Kidney (tissue), 13 donors: ENCODE measurements at regions not wholly inside any gene's neighbourhood (a gene's known extent, or its start where the extent isn't known, plus 50 kb on each side); places are given as distances from the start of the nearest gene placed in this dataset.

Experiments
- DNase-seq, 5 donors: peaks; one replicate each; pipeline ENCODE4 v3.0.0-alpha.2; 2013 to 2020
- FAIRE-seq: peaks from 2 replicates; lab custom pipeline; 2012; peaks lifted over from hg19 to GRCh38; lab: Jason Lieb, UNC
- H3K27ac ChIP-seq, 2 donors: one replicate each; pipeline ENCODE4 v1.7.0; 2013; ENCODE audit warnings: low read depth in 2 of 2, low read length in 2 of 2, inconsistent platforms in 1 of 2
- H3K27me3 ChIP-seq: one replicate; pipeline ENCODE4 v1.7.1; 2013; ENCODE audit warnings: low read length, inconsistent platforms; ENCODE audit not compliant: control insufficient read depth, insufficient read depth
- H3K36me3 ChIP-seq, 3 donors: one replicate each; pipeline versions ENCODE4 v1.7.0 to v1.7.1; 2013; ENCODE audit warnings: low read length in 3 of 3, control low read depth in 1 of 3, inconsistent platforms in 1 of 3; ENCODE audit not compliant: insufficient read depth in 3 of 3, control insufficient read depth in 2 of 3
- H3K4me1 ChIP-seq, 3 donors: one replicate each; pipeline versions ENCODE4 v1.7.0 to v1.7.1; 2013; ENCODE audit warnings: low read length in 3 of 3, inconsistent platforms in 1 of 3, low read depth in 1 of 3; ENCODE audit not compliant: control insufficient read depth in 2 of 3, insufficient read depth in 2 of 3
- H3K4me3 ChIP-seq, 3 donors: one replicate each; pipeline versions ENCODE4 v1.7.0 to v1.8.1; 2013; ENCODE audit warnings: low read length in 3 of 3, control low read depth in 1 of 3, inconsistent platforms in 1 of 3
- H3K9ac ChIP-seq, 3 donors: one replicate each; pipeline versions ENCODE4 v1.7.0 to v1.7.1; 2013; ENCODE audit warnings: low read length in 3 of 3, control low read depth in 1 of 3, inconsistent platforms in 1 of 3
- H3K9me3 ChIP-seq, 3 donors: one replicate each; pipeline versions ENCODE4 v1.7.0 to v1.7.1; 2013; ENCODE audit warnings: low read length in 3 of 3, control low read depth in 1 of 3, inconsistent platforms in 1 of 3; ENCODE audit not compliant: control insufficient read depth in 2 of 3, insufficient read depth in 1 of 3
- intact Hi-C: fragments of 100-400 bp; cut with DNase I; formaldehyde crosslinking; loops from one replicate; pipeline ENCODE4 v1.11.1; 2022
- TF ChIP-seq, protein P1 (sequence below): IDR thresholded peaks from 3 replicates; pipeline ENCODE4 v1.5.1; 2012; ENCODE audit warnings: mild to moderate bottlenecking, moderate library complexity, borderline replicate concordance; ENCODE audit not compliant: insufficient read depth; ENCODE audit errors: extremely low read depth
- donor health status: control.
- donor health status: control.
- donor health status: control.
- donor health status: control.
- donor health status: control.
- donor health status: DM: yes; HTN: yes; CAD: no.
- donor health status: Normal renal cell carcinoma (clear cell type).

DNA sequence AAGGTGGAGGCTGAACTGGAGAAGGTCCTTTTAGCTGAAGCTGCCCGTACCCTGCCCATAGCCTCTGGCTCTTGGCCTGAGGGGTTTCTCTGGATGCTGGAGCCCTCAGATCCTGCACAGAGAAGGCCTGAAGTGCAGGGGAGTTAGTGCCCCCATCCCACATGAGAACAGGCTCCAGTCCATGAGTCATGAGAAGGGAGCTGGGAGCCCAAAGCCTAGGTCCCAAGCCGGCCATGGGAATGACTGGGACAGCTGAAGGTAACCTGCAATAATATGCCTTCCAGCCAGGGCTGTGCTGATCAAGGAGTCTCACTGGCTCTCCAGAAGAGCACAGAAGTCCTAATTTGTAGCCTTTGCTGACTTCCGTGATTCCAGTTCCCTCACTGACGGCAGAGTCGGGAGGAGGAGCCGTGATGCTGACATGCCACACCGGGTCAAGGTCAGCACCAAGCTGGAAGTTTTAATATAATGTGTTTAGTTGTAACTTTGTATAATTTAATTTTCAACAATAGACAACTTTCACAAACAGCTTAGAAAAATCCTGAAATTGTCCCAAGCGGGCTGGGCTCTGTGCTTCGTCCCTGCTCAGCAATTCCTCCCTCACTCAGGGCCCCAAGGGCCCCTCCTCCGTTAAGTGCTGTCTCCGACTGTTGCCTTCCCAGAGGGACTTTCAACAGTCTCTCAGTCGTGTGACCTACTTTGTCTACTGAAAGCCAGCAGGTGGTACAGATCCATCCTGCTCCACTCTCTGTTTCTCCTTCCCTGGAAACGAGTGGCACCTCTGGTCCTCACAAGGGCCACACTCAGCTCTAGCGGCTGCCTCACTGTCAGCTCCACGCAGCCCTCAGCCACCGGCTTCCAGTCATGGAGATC, 387.8 kb downstream of the GADD45G start:
- Histone ChIP-seq H3K36me3 (no peaks in the 10 kb centered on the region), H3K4me3 (no peak overlapping the region), H3K27me3 (no peaks in the 10 kb centered on the region), H3K27ac (no peak overlapping the region), H3K9ac (no peak overlapping the region), H3K9me3 (no peaks in the 10 kb centered on the region), H3K4me1 (peaks cover 0 to 23% (median 21%) of the 10 kb centered on the region in 3 donors)
- intact Hi-C loops = no loop called here
- DNase-seq (no peak), FAIRE-seq (no peak)
- TF ChIP-seq, protein P1, sequence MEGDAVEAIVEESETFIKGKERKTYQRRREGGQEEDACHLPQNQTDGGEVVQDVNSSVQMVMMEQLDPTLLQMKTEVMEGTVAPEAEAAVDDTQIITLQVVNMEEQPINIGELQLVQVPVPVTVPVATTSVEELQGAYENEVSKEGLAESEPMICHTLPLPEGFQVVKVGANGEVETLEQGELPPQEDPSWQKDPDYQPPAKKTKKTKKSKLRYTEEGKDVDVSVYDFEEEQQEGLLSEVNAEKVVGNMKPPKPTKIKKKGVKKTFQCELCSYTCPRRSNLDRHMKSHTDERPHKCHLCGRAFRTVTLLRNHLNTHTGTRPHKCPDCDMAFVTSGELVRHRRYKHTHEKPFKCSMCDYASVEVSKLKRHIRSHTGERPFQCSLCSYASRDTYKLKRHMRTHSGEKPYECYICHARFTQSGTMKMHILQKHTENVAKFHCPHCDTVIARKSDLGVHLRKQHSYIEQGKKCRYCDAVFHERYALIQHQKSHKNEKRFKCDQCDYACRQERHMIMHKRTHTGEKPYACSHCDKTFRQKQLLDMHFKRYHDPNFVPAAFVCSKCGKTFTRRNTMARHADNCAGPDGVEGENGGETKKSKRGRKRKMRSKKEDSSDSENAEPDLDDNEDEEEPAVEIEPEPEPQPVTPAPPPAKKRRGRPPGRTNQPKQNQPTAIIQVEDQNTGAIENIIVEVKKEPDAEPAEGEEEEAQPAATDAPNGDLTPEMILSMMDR = no peak

DNA sequence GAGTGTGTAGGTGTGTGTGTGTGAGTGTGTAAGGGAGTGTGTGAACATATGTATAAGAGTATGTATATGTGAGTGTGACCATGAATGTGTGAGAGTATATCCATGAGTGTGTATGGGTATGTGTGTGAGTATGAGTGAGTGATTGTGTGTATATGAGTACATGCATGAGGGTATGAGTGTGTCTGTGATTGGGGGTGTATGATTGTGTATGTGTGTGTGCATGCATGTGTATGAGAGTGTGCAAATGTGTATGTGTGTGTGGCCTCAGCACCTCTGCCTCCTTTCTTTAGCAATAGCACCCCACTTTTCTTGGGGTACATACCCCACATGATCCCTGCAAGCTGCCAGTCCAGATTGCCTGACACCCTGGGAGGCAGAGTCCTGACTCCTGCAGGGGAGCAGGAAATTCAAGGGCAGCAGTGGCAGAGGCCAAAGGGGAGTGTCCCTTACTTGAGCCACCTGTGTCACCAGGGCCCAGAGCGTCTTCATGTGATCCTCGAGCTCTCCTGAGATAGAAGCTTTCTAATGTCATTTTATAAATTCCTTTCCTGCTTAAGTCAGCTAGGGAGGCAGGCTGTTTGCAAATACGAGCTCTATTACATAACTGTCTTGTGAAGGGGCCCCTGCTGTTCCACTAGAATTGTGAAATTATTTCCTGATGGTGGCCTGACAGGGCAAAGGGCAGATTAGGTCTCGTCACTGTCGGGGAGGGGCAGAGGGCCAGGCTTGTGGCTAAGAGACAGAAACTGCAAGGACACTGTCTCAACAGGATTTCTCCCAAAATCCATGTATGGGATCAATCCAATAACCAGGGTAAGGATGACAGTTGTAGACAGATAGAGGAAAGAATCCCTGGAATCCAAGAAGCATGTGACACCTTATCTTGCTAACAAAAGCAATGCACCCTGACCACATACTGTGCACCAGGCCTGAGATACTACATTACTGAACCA, 389.1 kb downstream of the GADD45G start:
- Histone ChIP-seq H3K4me1 (peaks cover 0 to 27% (median 21%) of the 10 kb centered on the region in 3 donors), H3K27ac (peak overlapping the region; percentile 52 to 67), H3K36me3 (no peaks in the 10 kb centered on the region), H3K9me3 (no peaks in the 10 kb centered on the region), H3K4me3 (no peak overlapping the region), H3K9ac (no peak overlapping the region), H3K27me3 (no peaks in the 10 kb centered on the region)
- peak in 1 of 5 donors; percentile 81 for DNase-seq
- no peak for FAIRE-seq
- TF ChIP-seq, protein P1 = no peak
- intact Hi-C loops = no loop called here

DNA sequence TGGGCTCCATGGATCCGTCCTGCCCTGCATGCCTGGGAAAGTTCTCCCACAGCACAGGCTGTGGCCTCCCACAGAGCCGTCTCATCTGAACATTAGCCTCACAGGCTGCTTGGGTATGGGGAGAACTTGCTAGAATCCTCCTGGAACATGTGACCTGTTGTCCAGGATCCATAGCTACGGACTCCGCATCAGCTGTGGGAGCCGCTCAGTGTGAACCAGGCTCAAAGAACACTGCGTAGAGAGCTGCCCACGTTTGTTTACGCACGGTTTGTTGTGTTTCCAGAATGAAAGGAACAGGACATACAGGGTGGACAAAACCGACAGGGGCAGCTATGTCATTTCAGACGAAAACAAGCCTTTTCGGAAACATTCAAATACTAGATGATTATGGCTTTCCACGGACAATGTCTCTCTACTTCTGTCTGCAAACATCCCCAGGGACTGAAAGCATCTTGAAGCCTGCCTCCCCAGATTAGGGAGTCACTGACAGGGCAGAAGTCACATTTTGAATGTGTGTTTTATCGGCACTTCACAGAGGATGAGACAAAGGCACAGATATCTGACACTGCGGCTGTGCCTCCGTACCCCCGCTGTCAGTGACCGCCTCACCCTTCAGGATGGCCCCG, 390.3 kb downstream of the GADD45G start:
- Histone ChIP-seq H3K9ac (no peak overlapping the region), H3K4me3 (no peak overlapping the region), H3K27ac (peak overlapping the region; percentile 52 to 67), H3K4me1 (peaks cover 0 to 36% (median 30%) of the 10 kb centered on the region in 3 donors), H3K9me3 (no peaks in the 10 kb centered on the region), H3K36me3 (no peaks in the 10 kb centered on the region), H3K27me3 (no peaks in the 10 kb centered on the region)
- no peak for FAIRE-seq
- peak in 2 of 5 donors; percentile 47 for DNase-seq
- intact Hi-C loops = no loop called here
- TF ChIP-seq, protein P1 = no peak
